Activated gamma-delta T cell treated with Interleukin-2 at 50 U/mL for 16 hours (primary cell): ENCODE measurements at regions not wholly inside any gene's neighbourhood (a gene's known extent, or its start where the extent isn't known, plus 50 kb on each side); places are given as distances from the start of the nearest gene placed in this dataset.

ENCODE experiments used
- DNase-seq: peaks from one replicate; pipeline ENCODE4 v3.0.0-alpha.2; 2020

DNA sequence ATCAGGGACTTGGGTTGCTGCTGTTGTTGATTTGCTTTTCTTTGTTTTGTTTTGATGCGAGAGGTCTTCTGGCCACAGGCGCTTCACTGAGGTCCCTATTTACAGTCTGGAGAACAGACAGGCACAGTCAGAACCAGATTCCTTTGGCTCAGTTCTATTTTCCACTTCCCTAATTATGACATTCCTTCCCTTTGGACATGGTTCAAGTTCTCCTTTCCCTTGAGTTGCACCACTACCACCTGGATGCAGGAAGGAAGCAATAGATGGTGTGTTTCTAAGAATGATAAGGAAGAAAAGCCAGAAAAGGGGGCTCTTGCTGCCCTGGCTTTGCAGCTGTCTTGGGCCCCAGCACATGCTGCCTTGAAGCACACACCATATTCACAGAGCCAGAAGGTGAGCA lies 160.6 kb downstream of the MAF start:
- DNase-seq = no peak

DNA sequence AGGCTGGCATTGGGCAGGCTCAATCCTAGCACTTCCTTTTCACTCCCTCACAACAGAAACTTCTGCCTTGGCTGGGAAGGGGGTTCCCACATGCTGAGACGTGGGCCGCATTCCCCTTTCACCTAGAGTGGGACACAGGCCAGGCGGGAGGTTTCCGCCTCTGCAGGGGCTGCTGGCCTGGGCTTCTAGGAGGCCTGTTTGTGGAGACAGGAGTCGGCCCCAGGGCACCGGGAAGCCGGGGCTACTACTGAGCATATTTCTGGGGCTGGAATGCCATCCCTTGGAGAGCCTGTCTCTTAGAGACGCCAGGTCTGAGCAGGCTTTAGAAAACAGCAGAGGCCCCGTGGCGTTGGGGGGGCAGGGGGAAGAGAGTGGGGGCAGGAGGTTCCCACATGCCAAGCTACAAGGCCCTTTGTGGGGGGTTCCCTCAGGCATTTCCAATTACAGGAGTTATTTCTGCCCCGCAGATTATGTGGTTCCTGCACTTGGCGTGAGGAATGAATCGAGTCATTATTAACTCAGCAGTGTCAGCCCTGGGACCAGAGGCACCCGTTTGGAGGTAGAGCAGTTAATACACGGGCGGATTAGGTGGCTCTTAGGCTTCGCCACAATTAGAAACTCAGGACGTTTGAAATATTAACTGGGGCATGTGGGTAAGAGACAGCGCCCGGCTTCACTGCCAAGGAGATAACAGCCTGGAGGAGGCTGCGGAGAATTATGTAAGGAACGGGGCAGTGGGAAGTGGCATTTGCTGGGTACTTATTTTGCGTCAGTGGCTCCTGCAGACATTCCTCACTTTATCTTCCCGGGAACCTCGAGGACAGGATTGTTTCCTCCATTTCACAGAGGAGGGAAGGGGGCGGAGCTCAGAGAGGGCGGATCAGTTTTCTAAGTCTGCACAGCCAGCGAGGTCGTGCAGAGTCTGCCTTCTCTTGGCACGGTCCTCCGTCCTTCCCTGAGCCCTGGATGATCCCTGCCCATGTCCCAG lies 162.5 kb downstream of the MAF start:
- no peak for DNase-seq

DNA sequence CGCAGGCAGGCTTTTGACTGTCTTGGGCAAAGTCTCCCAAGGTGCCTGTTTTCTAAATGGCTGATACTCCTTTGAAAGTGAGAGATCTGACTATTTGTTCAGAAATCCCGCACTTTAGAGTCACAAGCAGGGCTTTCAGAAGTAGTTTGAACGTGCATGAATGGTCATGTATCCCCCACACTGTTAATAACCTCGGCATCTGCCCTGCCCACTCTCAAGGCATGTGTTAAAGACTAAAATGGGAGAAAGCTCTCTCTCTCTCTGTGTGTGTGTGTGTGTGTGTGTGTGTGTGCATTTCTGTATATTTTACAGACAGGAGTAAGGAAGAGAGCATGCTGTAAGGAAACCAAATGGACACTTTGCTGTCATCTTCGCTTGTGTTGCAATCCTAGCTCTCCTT lies 163.7 kb downstream of the MAF start:
- DNase-seq = no peak

- no peak for DNase-seq
These were observed 165.8 kb downstream of the MAF start for GRCh38 chr16:79434771-79435170.

DNA sequence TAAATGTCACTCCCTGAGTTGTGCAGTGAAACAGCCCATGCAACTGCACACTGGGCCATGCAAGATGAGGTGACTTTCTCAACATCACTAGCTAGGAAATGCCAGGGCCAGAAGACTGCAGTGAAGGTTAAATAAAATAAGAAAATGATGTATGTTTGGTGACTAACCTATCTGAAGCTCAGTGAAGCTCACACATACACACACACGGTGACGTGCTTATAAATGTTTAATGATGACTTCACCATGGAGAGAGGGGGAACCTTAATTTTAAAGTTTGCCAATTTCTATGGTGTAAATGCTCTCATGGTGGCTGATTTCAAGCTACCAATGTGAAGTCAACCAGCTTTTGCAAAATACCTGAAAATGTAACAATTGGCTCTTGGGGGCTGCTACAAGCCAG lies 166.4 kb downstream of the MAF start:
- DNase-seq = no peak

GRCh38 chr16:79431923-79432322 lies 168.6 kb downstream of the MAF start:
- DNase-seq = no peak

GRCh38 chr16:79430191-79430678 lies 170.3 kb downstream of the MAF start:
- no peak for DNase-seq

DNA sequence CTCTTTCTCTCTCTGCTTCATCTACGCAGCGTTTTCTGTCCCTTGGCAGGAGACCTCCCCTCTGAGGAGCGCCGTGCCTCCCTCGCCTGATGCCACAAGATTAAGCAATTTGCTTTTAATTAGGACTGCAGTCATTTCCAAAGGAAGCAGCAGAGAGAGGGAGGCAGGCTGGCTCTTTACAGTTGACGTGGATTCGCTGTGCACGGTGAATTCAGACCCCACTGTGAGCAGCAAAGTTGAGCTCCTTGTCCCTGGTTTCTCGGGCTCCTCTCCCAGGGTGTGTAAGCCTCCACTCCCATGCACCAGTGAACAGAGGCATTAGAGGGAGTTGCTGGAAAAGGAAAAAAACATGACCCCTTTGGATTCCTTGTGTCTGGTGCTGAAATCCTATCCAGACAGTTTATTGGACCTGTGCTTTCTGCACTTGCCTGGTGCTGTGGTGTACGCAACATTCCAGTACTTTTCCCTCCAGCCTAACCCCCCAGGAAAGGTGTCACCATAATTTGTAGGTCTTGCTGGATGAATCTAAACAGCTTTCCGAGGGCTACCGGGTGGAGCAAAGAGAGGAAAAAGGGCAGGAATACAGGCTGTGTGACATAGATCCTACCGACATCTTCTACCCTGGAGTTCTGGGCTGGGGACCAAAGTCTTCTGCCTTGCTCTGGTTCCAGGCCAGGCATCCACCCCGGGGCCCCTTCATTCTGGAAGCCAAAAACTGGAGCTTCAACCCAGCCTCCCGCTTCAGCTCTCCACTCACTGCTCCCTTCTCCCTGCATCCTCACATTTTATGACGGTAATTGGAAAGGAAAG lies 171.0 kb downstream of the MAF start:
- no peak for DNase-seq

- DNase-seq = no peak
These were observed 173.9 kb downstream of the MAF start for GRCh38 chr16:79426663-79427062.

DNA sequence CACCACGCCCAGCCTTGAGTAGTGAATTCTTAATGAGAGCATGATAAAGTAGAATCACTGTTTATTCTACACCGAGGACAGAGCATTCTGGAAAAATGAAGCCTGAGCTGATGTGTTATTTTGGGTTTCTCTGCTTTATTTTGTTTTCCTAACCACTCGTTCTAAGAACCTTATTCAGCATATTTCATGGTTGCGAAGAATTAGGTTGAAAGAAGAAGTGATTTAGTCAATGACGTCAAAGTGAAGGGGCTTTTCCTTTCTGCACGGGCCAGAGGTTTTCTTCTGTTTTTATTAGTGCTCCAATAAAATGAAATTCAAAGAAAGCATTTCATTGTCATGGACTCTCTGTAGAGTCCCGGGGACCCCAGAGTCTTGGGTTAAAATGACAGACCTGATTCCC lies 178.5 kb downstream of the MAF start:
- DNase-seq = no peak

GRCh38 chr16:79421126-79421525 lies 179.4 kb downstream of the MAF start:
- DNase-seq = no peak

DNA sequence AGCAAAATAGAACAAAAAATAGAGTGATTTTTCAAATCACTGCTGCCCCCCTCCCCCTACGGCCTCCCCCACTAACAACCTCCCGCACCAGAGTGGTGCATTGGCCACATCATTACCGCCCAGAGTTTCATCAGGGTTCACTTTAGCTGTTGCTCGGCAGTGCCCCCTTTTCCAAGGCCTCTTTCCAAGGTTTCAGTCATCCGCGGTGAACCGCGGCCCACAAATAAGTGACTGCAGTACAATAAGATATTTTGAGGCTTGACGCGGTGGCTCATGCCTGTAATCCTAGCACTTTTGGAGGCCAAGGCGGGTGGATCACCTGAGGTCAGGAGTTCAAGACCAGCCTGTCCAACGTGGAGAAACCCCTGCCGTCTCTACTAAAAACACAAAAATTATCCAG lies 180.0 kb downstream of the MAF start:
- no peak for DNase-seq

- DNase-seq = no peak
These were observed 181.4 kb downstream of the MAF start for GRCh38 chr16:79419148-79419547.

DNA sequence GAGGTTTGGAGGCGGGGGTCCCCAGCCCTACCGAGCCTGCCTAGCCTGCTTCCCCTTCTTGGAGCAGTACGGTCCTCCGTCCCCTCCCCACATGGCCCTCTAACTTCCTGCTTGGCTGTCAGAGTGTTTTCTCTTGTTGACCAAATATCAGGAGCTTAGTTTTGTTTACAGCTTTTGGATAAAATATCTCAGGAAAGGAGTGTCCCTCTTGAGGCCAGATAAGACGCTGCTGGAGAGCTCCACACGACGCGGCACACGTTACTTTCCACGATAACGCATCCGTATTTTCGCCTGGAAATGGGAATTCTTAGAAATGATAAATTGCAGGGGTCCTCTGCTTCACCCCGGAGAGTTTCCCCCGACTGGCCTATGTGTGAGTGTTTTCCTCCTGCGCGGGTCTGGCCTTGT lies 182.9 kb downstream of the MAF start:
- no peak for DNase-seq

GRCh38 chr16:79415983-79416640 lies 184.4 kb downstream of the MAF start:
- DNase-seq = peak; percentile 6

DNA sequence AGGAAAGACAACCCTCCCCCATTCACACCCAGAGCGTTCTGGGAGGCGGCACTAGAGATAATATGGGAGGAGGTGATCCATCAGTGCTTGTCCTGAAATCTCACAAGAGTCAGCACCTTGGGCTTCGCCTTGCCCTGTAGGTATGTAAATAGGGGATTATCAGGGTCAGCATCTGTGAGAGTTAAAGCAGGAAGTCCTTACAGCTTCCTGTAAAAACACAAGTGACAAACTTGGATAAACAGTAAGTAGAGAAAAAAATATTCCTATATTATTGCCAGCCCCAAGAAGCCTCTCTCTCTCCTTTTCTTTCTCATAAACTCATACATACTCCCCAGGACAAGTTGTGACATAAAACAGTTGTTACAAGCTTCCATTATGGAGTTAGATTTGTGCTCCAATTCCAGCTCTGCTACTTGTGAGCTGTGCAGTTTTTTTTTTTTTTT lies 187.7 kb downstream of the MAF start:
- DNase-seq = no peak

DNA sequence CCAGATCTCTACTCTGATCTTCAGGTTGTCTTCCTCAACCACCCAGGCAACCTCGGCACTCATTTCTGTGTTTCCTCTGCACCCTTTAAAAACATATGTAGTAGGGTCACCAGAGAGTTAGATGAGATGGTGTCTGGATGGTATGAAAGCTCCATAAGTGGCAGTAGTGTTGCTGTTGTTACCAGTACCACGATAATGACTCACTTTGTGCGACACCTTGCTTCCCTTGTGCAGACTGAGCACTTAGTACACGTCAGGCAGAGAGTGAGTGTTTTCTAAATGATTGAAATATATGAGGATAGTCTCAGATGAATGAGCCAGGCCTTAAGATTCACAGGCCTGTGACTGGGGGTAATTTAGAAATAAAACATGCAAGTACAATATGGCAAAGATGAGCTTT lies 188.7 kb downstream of the MAF start:
- no peak for DNase-seq

DNA sequence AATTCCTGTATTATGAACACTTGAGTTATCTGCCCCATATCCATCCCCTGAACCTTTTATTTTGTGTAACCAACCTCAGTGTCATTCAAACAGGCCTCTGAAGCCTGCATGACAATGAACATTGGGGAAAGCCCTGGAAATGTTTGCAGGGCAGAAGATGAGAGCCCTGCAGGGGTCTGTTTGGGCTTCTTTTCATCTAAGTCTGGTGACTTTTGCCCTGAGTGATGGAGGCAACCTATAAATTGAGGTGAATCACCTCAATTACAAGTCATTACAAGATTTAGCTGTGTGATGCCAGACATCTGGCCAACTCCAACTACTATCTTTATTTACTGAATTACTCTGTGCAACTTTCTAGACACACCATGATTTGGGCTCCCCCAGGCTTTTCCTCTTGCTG lies 189.2 kb downstream of the MAF start:
- no peak for DNase-seq

DNA sequence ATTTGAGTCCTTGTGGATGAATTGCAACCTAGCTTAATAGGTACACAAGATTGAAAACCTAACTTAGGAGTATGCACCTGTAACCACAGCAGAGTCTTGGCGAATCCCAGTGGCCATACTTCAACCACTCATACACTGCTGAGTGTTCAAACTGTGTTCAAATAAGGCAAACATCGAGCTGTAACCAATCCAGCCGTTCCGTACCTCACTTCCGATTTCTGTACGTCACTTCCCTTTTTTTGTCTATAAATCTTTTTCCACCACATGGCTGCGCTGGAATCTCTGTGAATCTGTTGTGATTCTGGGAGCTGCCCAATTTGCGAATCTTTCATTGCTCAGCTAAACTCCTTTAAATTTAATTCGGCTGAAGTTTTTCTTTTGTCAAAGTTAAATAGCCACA lies 190.6 kb downstream of the MAF start:
- no peak for DNase-seq

DNA sequence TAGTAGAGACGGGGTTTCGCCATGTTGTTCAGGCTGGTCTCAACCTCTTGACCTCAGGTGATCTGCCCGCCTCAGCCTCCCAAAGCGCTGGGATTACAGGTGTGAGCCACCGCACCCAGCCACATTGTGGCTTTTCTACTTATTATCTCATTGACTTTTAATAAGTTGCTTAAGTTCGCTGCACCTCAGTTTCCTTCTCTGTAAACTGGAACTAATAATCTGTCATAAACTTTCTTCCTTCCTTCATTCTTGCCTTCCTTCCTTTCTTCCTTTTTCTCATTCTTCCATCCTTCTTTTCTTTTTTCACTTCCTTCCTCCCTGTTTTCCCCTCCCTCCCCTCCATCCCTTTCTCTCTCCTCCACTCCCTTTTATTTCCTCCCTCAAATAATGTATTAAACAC lies 192.2 kb downstream of the MAF start:
- DNase-seq = no peak

DNA sequence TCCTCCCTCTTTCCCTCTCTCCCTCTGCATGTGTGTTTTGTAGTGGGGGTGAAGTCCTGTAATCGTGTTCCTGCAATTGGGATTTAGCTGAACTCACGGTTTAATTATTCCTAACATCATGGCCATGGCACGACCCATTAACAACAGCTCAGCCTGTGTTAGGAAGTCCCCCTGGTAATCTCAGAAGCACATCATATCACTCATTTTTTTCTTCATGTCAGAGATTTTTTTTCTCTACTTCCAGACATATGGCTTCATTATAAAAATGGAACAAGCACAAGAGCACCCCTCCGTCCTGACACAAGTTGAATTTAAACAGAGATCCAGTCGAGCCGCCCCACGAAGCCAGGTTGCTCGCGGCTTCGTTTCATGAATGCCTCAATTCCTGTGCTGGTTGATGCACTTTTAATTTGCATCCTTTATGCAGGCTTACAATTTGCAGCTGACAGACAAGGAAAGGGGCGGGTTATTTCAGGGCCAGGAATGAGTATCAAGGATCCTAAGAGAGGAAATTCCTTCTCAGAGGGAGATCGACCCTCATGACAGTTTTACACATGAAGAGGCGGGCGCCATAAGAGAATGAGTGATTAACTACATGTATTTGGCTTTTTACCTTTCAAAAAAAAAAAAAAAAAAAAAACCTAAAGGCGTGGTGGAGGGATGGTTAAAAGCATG lies 192.9 kb downstream of the MAF start:
- DNase-seq = no peak

GRCh38 chr16:79407005-79407404 lies 193.5 kb downstream of the MAF start:
- no peak for DNase-seq

- DNase-seq = no peak
These were observed 196.0 kb downstream of the MAF start for GRCh38 chr16:79404571-79404970.
